GM12878 (cell line): ENCODE measurements at regions not wholly inside any gene's neighbourhood (a gene's known extent, or its start where the extent isn't known, plus 50 kb on each side); places are given as distances from the start of the nearest gene placed in this dataset.

Source experiments
- ATAC-seq: fragments of 200-7000 bp; cut with Tn5 transposase; 3 replicates; pipeline ENCODE4 v1.9.1; 2020; ENCODE audit warnings: mild to moderate bottlenecking, moderate library complexity
- BruUV-seq: library from RNA; stranded (reverse); fragments of 400-500 nt; replicated peaks from 2 replicates; lab custom pipeline; 2021; lab: Mats Ljungman, UMichigan
- CTCF ChIA-PET: fragments of 300-600 bp; sonication (Branson Sonifier 250); formaldehyde crosslinking; extraction: SDS; loops from one replicate; lab custom pipeline; 2021; ENCODE audit warnings: inconsistent platforms; lab: Yijun Ruan, JAX
- POLR2A ChIA-PET: fragments of 350-600 bp; formaldehyde crosslinking; extraction: SDS; loops from one replicate; lab custom pipeline; 2021; ENCODE audit warnings: inconsistent platforms; lab: Charles Lee
- RAD21 ChIA-PET: fragments of 300-600 bp; sonication (Branson Sonifier 250); formaldehyde crosslinking; loops from one replicate; lab custom pipeline; 2023; ENCODE audit warnings: antibody characterized with exemption; ENCODE audit not compliant: unreplicated experiment; lab: Charles Lee
- SMC1A ChIA-PET: fragments of 300-600 bp; sonication (Branson Sonifier 250); formaldehyde crosslinking; loops from one replicate; lab custom pipeline; 2023; ENCODE audit not compliant: unreplicated experiment, uncharacterized antibody; lab: Charles Lee
- DNase-seq: peaks from one replicate; pipeline ENCODE4 v3.0.0-alpha.2; 2011; ENCODE audit warnings: low read depth, low spot score
- FAIRE-seq: peaks from 3 replicates; lab custom pipeline; 2011; peaks lifted over from hg19 to GRCh38; lab: Jason Lieb, UNC
- H2AFZ ChIP-seq: 2 replicates; pipeline ENCODE4 v1.6.0; 2011; ENCODE audit warnings: low read depth, low read length, control low read depth; ENCODE audit not compliant: control insufficient read depth
- H3K27ac ChIP-seq: 2 replicates; pipeline ENCODE4 v1.5.1; 2011; ENCODE audit warnings: control low read depth; ENCODE audit not compliant: control insufficient read depth, insufficient read depth
- H3K27me3 ChIP-seq, 2 experiments: replicated peaks in 1 of 2; 2 replicates each; pipeline versions ENCODE4 v1.6.0 to v1.6.1; 2011; ENCODE audit warnings: low read length in 1 of 2; ENCODE audit not compliant: control insufficient read depth in 2 of 2, insufficient read depth in 2 of 2
- H3K36me3 ChIP-seq, 2 experiments: 2 replicates each; pipeline ENCODE4 v1.5.1; 2011; ENCODE audit warnings: low read length in 1 of 2; ENCODE audit not compliant: control insufficient read depth in 2 of 2, insufficient read depth in 2 of 2
- H3K4me1 ChIP-seq: 2 replicates; pipeline ENCODE4 v1.6.1; 2011; ENCODE audit warnings: mild to moderate bottlenecking, low read length, moderate library complexity, mixed read lengths; ENCODE audit not compliant: control insufficient read depth, insufficient read depth
- H3K4me2 ChIP-seq: 2 replicates; pipeline ENCODE4 v1.6.0; 2011; ENCODE audit warnings: control low read depth; ENCODE audit not compliant: control insufficient read depth, insufficient read depth
- H3K4me3 ChIP-seq: fragments of 200-600 bp; sonication (generic); 2 replicates; pipeline ENCODE4 v1.5.1; 2016
- H3K79me2 ChIP-seq: 2 replicates; pipeline ENCODE4 v1.6.0; 2011; ENCODE audit warnings: low read length; ENCODE audit not compliant: control insufficient read depth, insufficient read depth
- H3K9ac ChIP-seq: 2 replicates; pipeline ENCODE4 v1.8.0; 2011; ENCODE audit warnings: low read length, control low read depth, mixed read lengths; ENCODE audit not compliant: control insufficient read depth, insufficient read depth
- H3K9me3 ChIP-seq: replicated peaks from 3 replicates; pipeline ENCODE4 v1.5.1; 2011; ENCODE audit warnings: mild to moderate bottlenecking, low read length; ENCODE audit not compliant: control insufficient read depth, insufficient read depth
- H4K20me1 ChIP-seq: 2 replicates; pipeline ENCODE4 v1.6.0; 2011; ENCODE audit not compliant: control insufficient read depth, insufficient read depth
- BACH1 ChIP-seq: fragments of 450-650 bp; IDR thresholded peaks from 2 replicates; pipeline ENCODE4 v1.6.1; 2017; ENCODE audit warnings: mild to moderate bottlenecking, borderline replicate concordance
- BCLAF1 ChIP-seq: fragments of 450-650 bp; IDR thresholded peaks from 2 replicates; pipeline ENCODE4 v1.6.1; 2017; ENCODE audit warnings: antibody characterized with exemption, mild to moderate bottlenecking, moderate library complexity
- E4F1 ChIP-seq: fragments of 450-650 bp; IDR thresholded peaks from 2 replicates; pipeline ENCODE4 v1.6.1; 2018; ENCODE audit warnings: borderline replicate concordance, mild to moderate bottlenecking; ENCODE audit not compliant: partially characterized antibody
- HCFC1 ChIP-seq: fragments of 150-350 bp; IDR thresholded peaks from 2 replicates; pipeline ENCODE4 v1.6.1; 2014; ENCODE audit warnings: low read length
- HDAC6 ChIP-seq: fragments of 200-600 bp; sonication (generic); IDR thresholded peaks from one replicate; pipeline ENCODE4 v1.8.0; 2017; ENCODE audit warnings: antibody characterized with exemption; ENCODE audit not compliant: unreplicated experiment
- IRF3 ChIP-seq: fragments of 450-650 bp; IDR thresholded peaks from 2 replicates; pipeline ENCODE4 v1.6.1; 2014; ENCODE audit warnings: mild to moderate bottlenecking
- IRF4 ChIP-seq: IDR thresholded peaks from 2 replicates; pipeline ENCODE4 v1.6.1; 2011; ENCODE audit warnings: low read depth, low read length
- LARP7 ChIP-seq: fragments of 450-650 bp; IDR thresholded peaks from 2 replicates; pipeline ENCODE4 v1.6.1; 2017; ENCODE audit warnings: mild to moderate bottlenecking
- MEF2B ChIP-seq: fragments of 450-650 bp; IDR thresholded peaks from 2 replicates; pipeline ENCODE4 v1.6.1; 2018; ENCODE audit warnings: mild to moderate bottlenecking, moderate library complexity; ENCODE audit not compliant: partially characterized antibody, poor library complexity, severe bottlenecking
- MYB ChIP-seq: fragments of 150-350 bp; IDR thresholded peaks from 2 replicates; pipeline ENCODE4 v1.6.1; 2014; ENCODE audit warnings: mild to moderate bottlenecking, low read depth, low read length, borderline replicate concordance
- PAX8 ChIP-seq: fragments of 450-650 bp; IDR thresholded peaks from 2 replicates; pipeline ENCODE4 v1.6.1; 2017; ENCODE audit warnings: mild to moderate bottlenecking, moderate library complexity
- SIN3A ChIP-seq: IDR thresholded peaks from 2 replicates; pipeline ENCODE4 v1.6.1; 2012; ENCODE audit warnings: low read depth, low read length, improper control_type of control experiment
- SIX5 ChIP-seq: IDR thresholded peaks from 2 replicates; pipeline ENCODE4 v1.6.1; 2011; ENCODE audit warnings: mild to moderate bottlenecking, low read depth, low read length, moderate library complexity; ENCODE audit not compliant: severe bottlenecking
- WRNIP1 ChIP-seq: IDR thresholded peaks from 2 replicates; pipeline ENCODE4 v1.6.1; 2011; ENCODE audit warnings: low read depth, low read length, improper control_type of control experiment, borderline replicate concordance
- ZBTB11 ChIP-seq: fragments of 450-650 bp; formaldehyde crosslinking; IDR thresholded peaks from 2 replicates; pipeline ENCODE4 v1.5.0; 2022; ENCODE audit warnings: mild to moderate bottlenecking, missing genetic modification characterization
- WGBS: methylation state at CpG from one replicate; pipeline ENCODE4 v1.1.6; 2016; ENCODE audit warnings: low lambda C conversion rate; ENCODE audit not compliant: insufficient replicate concordance, insufficient coverage; ENCODE audit errors: missing lambda C conversion rate; 5-methylcytosine and 5-hydroxymethylcytosine counted together
- in situ Hi-C: fragments of 300-500 bp; cut with MboI; formaldehyde crosslinking; loops from 9 replicates; pipeline ENCODE4 v1.14.3; 2018; ENCODE audit warnings: mixed read lengths
- intact Hi-C: fragments of 100-400 bp; cut with micrococcal nuclease; formaldehyde crosslinking; loops from one replicate; pipeline ENCODE4 v1.14.2; 2022; ENCODE audit not compliant: unreplicated experiment

GRCh38 chr4:189050643-189051042 lies 890.0 kb upstream of the FRG1 start:
- H2AFZ ChIP-seq = no peak overlapping the region
- ChIA-PET CTCF (no interaction called here), SMC1A (no interaction called here), POLR2A (no interaction called here), RAD21 (no interaction called here)
- no peak overlapping the region for H3K9ac ChIP-seq
- DNase-seq = no peak
- no peaks in the 10 kb centered on the region for H3K9me3 ChIP-seq
- no TSS peak for BruUV-seq
- intact Hi-C loops = no loop called here
- no peak for ATAC-seq
- H3K36me3 ChIP-seq = no peaks in the 10 kb centered on the region
- H3K4me1 ChIP-seq = no peaks in the 10 kb centered on the region
- H3K4me3 ChIP-seq = no peak overlapping the region
- H3K27ac ChIP-seq = no peak overlapping the region
- H3K79me2 ChIP-seq = no peaks in the 10 kb centered on the region
- H4K20me1 ChIP-seq = no peaks in the 10 kb centered on the region
- no peak overlapping the region for H3K4me2 ChIP-seq
- TF ChIP-seq E4F1 (no peak), ZBTB11 (CRISPR knock-in tag) (no peak), SIX5 (no peak), PAX8 (no peak), SIN3A (no peak), IRF4 (no peak), BACH1 (no peak), HDAC6 (no peak), MEF2B (no peak), BCLAF1 (no peak), LARP7 (no peak), MYB (no peak), HCFC1 (no peak), IRF3 (no peak), WRNIP1 (no peak)
- TF ChIP-seq, all 136 proteins: peak for 0
- 26% methylated on average over 8 of the region's 8 CpGs for WGBS
- FAIRE-seq = no peak
- in situ Hi-C loops = no loop called here
- H3K27me3 ChIP-seq = no peaks in the 10 kb centered on the region
